ENCODE measurements at regions not wholly inside any gene's neighbourhood (a gene's known extent, or its start where the extent isn't known, plus 50 kb on each side); places are given as distances from the start of the nearest gene placed in this dataset.
"Not testable (repeated sequence)": the region's sequence is repeated elsewhere in the genome, so short reads cannot be mapped to it uniquely, and the experiment has no call there.

DNA sequence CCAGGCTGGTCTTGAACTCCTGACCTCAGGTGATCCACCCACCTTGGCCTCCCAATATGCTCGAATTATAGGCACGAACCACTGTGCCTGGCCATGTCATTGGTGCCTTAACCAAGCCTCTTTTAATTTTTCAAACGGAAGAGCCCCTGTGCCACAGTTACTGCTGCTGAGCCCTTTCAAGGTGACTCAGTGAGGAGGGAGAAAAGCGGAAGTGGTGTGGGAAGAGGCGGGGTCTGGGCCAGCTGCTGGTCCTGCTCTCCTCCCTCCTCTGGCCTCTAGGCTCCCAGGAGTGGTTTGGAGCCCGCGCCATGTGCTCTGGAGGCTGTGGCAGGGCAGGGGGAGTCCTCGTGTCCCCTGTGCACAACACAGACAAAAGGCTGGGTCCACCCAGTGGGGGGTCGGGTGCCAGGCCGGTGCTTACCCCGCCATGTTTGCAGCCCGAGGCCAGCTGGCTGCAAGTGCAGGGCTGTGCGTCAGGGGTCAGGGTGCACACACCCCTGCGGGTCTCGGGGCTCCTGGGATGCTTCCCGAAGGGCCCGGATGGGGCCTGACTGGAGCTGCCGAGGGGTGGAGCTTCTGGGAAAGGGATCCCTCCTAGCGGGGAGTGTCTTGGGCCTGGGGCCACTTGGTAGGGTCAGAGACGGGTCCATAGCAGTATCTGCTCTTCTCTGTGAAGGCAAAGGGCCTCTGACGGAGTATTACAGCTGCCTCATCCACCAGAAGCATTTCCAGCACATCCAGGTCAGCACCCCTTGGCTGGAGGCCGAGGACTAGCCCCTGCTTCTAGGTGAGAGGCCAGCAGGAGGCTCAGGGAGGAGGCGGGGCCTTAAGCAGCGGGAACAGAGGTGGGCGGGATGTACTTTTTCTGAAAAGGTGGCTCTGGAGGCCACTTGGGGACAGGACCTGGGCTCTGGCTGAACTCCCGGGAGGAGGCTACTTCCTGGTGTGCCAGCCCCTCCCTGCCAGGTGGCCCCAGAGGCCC is 100.4 kb upstream of the CCZ1B start:
- not testable (repeated sequence) for TF ChIP-seq EP300 (IDR thresholded peaks at IDR 0.05); POLR2A (IDR thresholded peaks at IDR 0.05; ENCODE audit: low read length); MAX (IDR thresholded peaks at IDR 0.05); POLR2AphosphoS2 (conservative IDR thresholded peaks at IDR 0.05; ENCODE audit: low read length); JUN (IDR thresholded peaks at IDR 0.05); BHLHE40 (IDR thresholded peaks at IDR 0.05; ENCODE audit: low read depth, low read length)
- TF ChIP-seq, protein P1, sequence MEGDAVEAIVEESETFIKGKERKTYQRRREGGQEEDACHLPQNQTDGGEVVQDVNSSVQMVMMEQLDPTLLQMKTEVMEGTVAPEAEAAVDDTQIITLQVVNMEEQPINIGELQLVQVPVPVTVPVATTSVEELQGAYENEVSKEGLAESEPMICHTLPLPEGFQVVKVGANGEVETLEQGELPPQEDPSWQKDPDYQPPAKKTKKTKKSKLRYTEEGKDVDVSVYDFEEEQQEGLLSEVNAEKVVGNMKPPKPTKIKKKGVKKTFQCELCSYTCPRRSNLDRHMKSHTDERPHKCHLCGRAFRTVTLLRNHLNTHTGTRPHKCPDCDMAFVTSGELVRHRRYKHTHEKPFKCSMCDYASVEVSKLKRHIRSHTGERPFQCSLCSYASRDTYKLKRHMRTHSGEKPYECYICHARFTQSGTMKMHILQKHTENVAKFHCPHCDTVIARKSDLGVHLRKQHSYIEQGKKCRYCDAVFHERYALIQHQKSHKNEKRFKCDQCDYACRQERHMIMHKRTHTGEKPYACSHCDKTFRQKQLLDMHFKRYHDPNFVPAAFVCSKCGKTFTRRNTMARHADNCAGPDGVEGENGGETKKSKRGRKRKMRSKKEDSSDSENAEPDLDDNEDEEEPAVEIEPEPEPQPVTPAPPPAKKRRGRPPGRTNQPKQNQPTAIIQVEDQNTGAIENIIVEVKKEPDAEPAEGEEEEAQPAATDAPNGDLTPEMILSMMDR (IDR thresholded peaks at IDR 0.05), result not testable (repeated sequence)

All from A549 (cell line).